ACC112 (cell line): ENCODE measurements at regions not wholly inside any gene's neighbourhood (a gene's known extent, or its start where the extent isn't known, plus 50 kb on each side); places are given as distances from the start of the nearest gene placed in this dataset.

Experiments used
- H2AFZ ChIP-seq: fragments of 200-600 bp; sonication (generic); one replicate; pipeline ENCODE4 v1.6.0; 2017; ENCODE audit warnings: antibody characterized with exemption, low read length; ENCODE audit not compliant: unreplicated experiment
- H3K27ac ChIP-seq: fragments of 200-600 bp; sonication (generic); 2 replicates; pipeline ENCODE4 v1.5.1; 2014; ENCODE audit warnings: low read depth, mild to moderate bottlenecking, antibody characterized with exemption, low read length, moderate library complexity
- H3K27me3 ChIP-seq: fragments of 200-600 bp; sonication (generic); 2 replicates; pipeline ENCODE4 v1.6.1; 2014; ENCODE audit warnings: mild to moderate bottlenecking, antibody characterized with exemption, low read length, moderate library complexity, mixed read lengths; ENCODE audit not compliant: insufficient read depth
- H3K36me3 ChIP-seq: fragments of 200-600 bp; sonication (generic); 2 replicates; pipeline ENCODE4 v1.6.1; 2016; ENCODE audit warnings: mild to moderate bottlenecking, antibody characterized with exemption, low read length, moderate library complexity, mixed read lengths; ENCODE audit not compliant: insufficient read depth
- H3K4me1 ChIP-seq: fragments of 200-600 bp; sonication (generic); one replicate; pipeline ENCODE4 v1.6.1; 2016; ENCODE audit warnings: low read length, mixed read lengths; ENCODE audit not compliant: insufficient read depth, unreplicated experiment, control insufficient read depth
- H3K4me3 ChIP-seq: fragments of 200-600 bp; sonication (generic); 2 replicates; pipeline ENCODE4 v1.5.1; 2014; ENCODE audit warnings: mild to moderate bottlenecking, low read depth, low read length
- H3K79me2 ChIP-seq: fragments of 200-600 bp; sonication (generic); one replicate; pipeline ENCODE4 v1.6.0; 2016; ENCODE audit warnings: low read length; ENCODE audit not compliant: control insufficient read depth, unreplicated experiment, insufficient read depth

DNA sequence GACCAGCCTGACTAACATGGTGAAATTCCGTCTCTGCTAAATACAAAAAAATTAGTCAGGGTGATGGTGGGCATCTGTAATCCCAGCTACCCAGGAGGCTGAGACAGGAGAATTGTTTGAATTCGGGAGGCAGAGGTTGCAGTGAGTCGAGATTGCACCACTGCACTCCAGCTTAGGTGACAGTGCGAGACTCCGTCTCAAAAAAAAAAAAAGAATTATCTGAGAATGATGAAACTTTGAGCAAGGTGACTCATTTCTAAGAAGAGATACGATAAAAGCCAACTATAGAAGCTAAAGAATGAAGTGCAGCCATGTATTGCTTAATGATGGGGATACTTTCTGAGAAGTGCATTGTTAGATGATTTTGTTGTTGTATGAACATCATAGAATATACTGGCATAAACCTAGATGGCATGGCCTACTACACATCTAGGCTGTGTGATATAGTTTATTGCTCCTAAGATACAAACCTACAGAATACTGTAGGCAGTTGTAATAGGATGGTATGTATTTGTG is 64.7 kb downstream of the SNRPE start:
- peak overlapping the region; percentile 3; the same call in 1 of the 2 replicates for H3K4me3 ChIP-seq
- peak overlapping the region; percentile 78 for H3K27ac ChIP-seq
- H3K27me3 ChIP-seq = no peaks in the 10 kb centered on the region
- H3K4me1 ChIP-seq = peaks cover 17% of the 10 kb centered on the region
- no peaks in the 10 kb centered on the region for H3K36me3 ChIP-seq
- H3K79me2 ChIP-seq = no peaks in the 10 kb centered on the region
- no peak overlapping the region for H2AFZ ChIP-seq

DNA sequence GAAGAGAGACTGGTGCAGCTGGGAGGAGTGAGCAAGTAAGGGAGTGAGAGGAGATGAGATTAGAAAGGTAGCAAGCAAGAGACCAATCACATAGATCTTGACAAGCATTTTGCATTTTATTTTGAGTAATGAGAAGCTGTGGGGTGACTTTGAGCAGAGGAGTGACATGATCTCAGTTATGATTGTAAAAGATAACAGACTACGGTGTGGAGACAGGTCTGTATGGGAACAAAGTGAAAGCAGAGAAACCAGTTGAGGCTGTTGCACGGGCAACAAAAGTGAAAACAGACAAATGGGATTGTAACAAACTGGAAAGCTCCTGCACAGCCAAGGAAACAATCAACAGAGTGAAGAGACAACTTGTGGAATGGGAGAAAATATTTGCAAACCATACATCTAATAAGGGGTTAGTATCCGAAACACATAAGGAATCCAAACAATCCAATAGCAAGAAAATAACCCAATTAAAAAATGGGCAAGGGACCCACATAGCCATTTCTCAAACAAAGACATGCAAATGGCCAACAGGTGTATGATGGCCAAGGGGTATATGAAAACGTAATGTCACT is 68.4 kb downstream of the SNRPE start:
- Histone ChIP-seq H3K27ac (no peak overlapping the region), H2AFZ (no peak overlapping the region), H3K36me3 (no peaks in the 10 kb centered on the region), H3K4me3 (no peak overlapping the region), H3K27me3 (no peaks in the 10 kb centered on the region), H3K79me2 (no peaks in the 10 kb centered on the region), H3K4me1 (peaks cover 23% of the 10 kb centered on the region)

DNA sequence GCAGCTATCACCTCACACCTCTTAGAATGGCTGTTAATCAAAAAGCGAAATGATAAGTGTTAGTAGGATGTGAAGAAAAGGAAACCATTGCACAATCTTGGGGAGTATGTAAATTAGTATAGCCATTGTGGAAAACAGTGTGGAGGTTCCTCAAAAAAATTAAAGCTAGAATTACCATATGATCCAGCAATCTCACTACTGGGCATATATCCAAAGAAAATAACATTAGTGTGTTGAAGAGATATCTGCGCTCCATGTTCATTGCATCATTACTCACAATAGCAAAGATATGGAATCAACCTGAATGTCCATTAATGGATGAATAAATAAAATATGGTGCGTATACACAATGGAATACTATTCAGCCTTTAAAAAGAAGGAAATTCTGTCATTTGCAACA is 68.9 kb downstream of the SNRPE start:
- Histone ChIP-seq H3K79me2 (no peaks in the 10 kb centered on the region), H3K27ac (no peak overlapping the region), H3K27me3 (no peaks in the 10 kb centered on the region), H2AFZ (no peak overlapping the region), H3K4me3 (no peak overlapping the region), H3K36me3 (no peaks in the 10 kb centered on the region), H3K4me1 (peaks cover 23% of the 10 kb centered on the region)

DNA sequence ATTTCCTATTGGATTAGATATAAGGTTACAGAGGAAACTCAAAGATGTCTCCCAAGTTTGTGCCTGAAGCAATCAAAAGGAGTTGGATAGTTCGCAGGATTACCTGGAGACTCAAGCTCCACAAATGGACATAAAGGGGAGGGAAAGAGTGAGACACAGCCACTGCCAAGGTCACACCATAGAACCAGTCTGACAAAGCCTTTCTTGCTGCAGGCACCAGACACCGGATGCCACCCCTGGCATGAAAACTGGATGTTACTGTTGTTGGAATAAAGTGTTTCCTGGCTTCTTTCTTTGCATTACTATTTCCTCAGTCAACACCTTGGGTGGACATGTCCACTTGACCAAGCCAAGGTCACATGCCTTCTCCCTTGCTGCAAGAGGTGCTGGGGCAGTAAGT is 70.6 kb downstream of the SNRPE start:
- H3K4me1 ChIP-seq = peaks cover 12% of the 10 kb centered on the region
- no peak overlapping the region for H2AFZ ChIP-seq
- H3K79me2 ChIP-seq = no peaks in the 10 kb centered on the region
- no peak overlapping the region for H3K27ac ChIP-seq
- no peaks in the 10 kb centered on the region for H3K36me3 ChIP-seq
- H3K27me3 ChIP-seq = no peaks in the 10 kb centered on the region
- no peak overlapping the region for H3K4me3 ChIP-seq

DNA sequence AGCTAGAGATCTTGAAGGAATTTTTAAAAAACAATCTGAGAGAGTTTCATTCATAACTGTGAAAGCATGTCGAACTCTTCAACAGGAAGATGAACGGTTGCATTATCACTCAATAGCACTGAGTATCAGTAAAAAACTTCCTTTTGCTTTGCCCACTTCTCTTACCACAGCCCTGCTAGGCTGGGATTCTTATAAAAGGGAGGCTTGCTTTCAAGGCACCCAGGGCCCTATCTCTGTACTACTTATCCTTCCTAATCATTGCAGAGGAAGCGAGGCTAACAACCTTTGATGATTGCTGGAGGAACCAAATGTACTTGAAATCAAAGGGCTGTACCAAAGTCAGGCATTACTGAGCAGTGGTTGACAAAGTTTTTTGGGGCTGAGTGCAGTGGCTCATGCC is 71.2 kb downstream of the SNRPE start:
- Histone ChIP-seq H3K4me3 (no peak overlapping the region), H3K79me2 (no peaks in the 10 kb centered on the region), H3K4me1 (peaks cover 12% of the 10 kb centered on the region), H3K27ac (no peak overlapping the region), H3K36me3 (no peaks in the 10 kb centered on the region), H3K27me3 (no peaks in the 10 kb centered on the region), H2AFZ (no peak overlapping the region)

DNA sequence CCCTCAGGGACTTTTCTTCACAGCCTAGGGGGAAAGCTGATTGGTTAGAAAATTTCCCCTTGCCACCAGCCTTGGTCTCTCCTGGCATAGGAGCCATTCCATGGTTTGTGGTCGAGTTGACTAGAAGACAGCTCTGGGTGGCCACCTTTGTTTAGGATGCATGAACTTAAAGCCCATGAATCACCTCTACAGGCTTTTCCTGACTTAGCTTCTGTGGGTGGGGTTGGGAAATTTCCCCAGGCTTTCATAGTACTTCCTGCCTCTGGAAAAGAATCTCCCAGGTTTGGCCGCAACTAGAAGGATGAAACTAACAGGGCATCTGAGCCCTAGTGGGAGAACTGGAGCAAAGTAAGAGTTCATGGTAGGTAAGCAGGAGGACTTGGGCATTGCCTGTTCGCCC is 72.6 kb downstream of the SNRPE start:
- Histone ChIP-seq H3K79me2 (no peaks in the 10 kb centered on the region), H2AFZ (no peak overlapping the region), H3K27ac (no peak overlapping the region), H3K4me1 (peaks cover 12% of the 10 kb centered on the region), H3K36me3 (no peaks in the 10 kb centered on the region), H3K27me3 (peaks cover 7% of the 10 kb centered on the region; the same call in 1 of the 2 replicates), H3K4me3 (no peak overlapping the region)

DNA sequence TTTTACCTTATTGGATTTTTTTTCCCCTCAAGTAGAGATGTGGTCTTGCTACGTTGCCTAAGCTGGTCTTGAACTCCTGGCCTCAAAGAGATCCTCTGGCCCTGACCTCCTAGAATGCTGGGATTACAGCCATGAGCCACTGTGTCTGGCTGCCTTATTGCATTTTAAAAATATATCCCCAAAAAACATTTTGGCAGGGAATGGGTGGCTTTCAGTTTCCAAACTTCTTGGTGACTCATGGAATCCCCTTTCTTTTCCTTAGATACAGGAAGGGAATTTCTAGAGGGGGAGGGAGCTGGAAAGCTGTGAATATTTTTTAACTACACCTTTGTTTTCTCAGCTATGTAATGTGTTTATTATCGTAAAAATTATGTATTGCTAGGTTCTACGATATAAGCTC is 73.3 kb downstream of the SNRPE start:
- H3K36me3 ChIP-seq = no peaks in the 10 kb centered on the region
- no peak overlapping the region for H2AFZ ChIP-seq
- peaks cover 7% of the 10 kb centered on the region; the same call in 1 of the 2 replicates for H3K27me3 ChIP-seq
- no peaks in the 10 kb centered on the region for H3K79me2 ChIP-seq
- peaks cover 12% of the 10 kb centered on the region for H3K4me1 ChIP-seq
- H3K4me3 ChIP-seq = no peak overlapping the region
- no peak overlapping the region for H3K27ac ChIP-seq

DNA sequence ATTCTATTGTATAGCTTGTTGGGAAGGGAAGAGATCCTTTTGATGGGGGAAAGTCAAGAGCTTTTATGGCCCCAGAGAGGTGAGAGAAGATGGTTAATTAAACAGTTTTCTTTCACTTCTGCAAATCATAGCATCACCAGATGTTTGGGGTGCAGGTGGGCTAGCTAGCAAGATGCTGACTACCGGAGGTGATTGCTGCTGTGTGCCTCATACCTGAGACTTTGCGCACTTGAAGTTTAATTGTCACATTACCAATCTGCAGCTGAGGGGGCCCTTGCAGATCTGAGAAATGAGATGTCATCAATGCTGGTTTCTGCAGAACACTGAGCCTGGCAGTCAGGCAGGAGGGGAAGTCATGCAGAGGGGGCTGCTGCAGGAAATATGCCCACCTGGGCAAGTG is 73.9 kb downstream of the SNRPE start:
- H3K4me3 ChIP-seq = no peak overlapping the region
- no peaks in the 10 kb centered on the region for H3K79me2 ChIP-seq
- H2AFZ ChIP-seq = no peak overlapping the region
- H3K36me3 ChIP-seq = no peaks in the 10 kb centered on the region
- H3K27ac ChIP-seq = no peak overlapping the region
- H3K27me3 ChIP-seq = peaks cover 7% of the 10 kb centered on the region; the same call in 1 of the 2 replicates
- H3K4me1 ChIP-seq = peaks cover 7% of the 10 kb centered on the region

DNA sequence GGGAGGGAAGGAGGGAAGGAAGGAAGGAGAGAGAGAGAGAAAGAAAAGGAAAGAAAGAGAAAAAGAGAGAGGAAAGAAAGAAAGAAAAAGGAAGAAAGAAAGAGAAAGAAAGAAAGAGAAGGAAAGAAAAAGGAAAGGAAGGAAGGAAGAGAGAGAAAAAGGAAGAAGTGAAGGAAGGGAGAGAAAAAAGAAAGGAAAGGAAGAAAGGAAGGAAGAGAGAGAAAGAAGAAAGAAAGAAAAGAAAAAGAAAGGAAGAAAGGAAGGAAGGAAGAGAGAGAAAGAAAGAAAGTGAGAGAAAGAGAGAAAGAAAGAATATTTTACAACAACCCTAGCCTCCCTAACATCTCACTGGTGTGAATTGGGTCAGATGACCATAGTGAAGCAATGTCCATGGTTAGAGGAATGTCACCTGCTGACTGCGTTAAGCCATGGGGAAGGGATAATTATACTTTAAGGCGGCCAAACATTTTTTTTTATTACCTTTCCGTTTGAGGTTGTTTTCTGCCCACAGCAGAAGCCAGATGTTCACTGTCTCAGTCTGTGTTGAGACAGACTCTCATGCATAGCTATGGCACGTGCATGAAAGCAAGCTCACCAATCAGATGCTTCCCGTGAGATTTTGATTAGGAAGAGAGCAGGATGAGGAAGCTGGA is 76.4 kb downstream of the SNRPE start:
- Histone ChIP-seq H3K79me2 (no peaks in the 10 kb centered on the region), H2AFZ (no peak overlapping the region), H3K4me1 (peaks cover 6% of the 10 kb centered on the region), H3K4me3 (no peak overlapping the region), H3K36me3 (no peaks in the 10 kb centered on the region), H3K27me3 (peaks cover 7% of the 10 kb centered on the region; the same call in 1 of the 2 replicates), H3K27ac (no peak overlapping the region)

DNA sequence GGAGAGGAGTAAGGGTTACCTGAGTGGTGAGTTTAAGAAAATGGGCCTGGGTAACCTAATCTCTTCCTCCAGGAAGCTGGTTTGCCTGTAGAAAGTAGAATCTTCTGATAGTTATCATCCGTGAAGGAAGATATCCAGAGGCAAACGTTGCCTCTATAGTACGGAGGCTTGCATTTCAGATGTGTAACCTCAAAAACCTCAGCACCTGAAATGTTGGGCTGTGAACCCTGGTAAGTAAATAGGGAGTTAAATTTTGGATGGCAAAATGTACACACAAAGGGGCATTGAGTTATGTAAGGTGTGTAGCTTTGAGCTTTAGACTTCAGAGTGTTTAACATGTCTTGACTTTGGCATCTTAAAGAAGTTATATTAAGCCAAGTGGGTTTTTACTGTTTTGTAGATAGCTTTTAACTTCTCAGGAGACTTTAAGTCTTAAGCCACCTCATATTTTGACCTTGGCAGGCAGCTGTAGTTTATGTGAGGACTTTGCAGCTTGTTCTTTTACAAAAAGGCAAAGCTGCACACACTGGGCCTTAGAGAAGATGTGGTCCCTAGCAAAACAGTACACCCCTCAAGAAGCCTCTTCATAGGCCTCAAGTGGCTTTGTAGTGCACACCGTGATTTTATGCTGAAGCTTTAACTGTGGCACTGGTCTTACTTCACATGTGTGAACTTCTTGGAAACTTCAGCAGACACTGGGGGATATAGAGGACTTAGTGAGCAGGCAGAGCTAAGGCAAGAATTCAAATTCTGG is 83.4 kb downstream of the SNRPE start:
- Histone ChIP-seq H3K36me3 (no peaks in the 10 kb centered on the region), H3K27ac (no peak overlapping the region), H2AFZ (no peak overlapping the region), H3K4me1 (no peaks in the 10 kb centered on the region), H3K79me2 (no peaks in the 10 kb centered on the region), H3K27me3 (no peaks in the 10 kb centered on the region), H3K4me3 (no peak overlapping the region)
